A549 (cell line): ENCODE measurements at regions not wholly inside any gene's neighbourhood (a gene's known extent, or its start where the extent isn't known, plus 50 kb on each side); places are given as distances from the start of the nearest gene placed in this dataset.

Experiments used
- ATAC-seq, 2 experiments: fragments of 200-7000 bp in 1 of 2; fragments of >200 bp in 1 of 2; cut with Nextera tagmentation in 1 of 2; cut with Tn5 transposase in 1 of 2; 3 replicates each; pipeline versions ENCODE4 v1.8.0 to v1.9.1; 2018 to 2020; ENCODE audit warnings: mild to moderate bottlenecking in 1 of 2, moderate library complexity in 1 of 2
- CTCF ChIA-PET: fragments of 300-600 bp; sonication (Branson Sonifier 250); formaldehyde crosslinking; extraction: SDS; loops from one replicate; lab custom pipeline; 2021; ENCODE audit warnings: antibody characterized with exemption, inconsistent platforms; lab: Yijun Ruan, JAX
- POLR2A ChIA-PET: fragments of 350-600 bp; formaldehyde crosslinking; extraction: SDS; loops from one replicate; lab custom pipeline; 2021; ENCODE audit warnings: antibody characterized with exemption, inconsistent platforms; lab: Yijun Ruan, JAX
- DNase-seq, 2 experiments: peaks; one replicate each; pipeline versions ENCODE4 v3.0.0 to v3.0.0-alpha.2; 2011 to 2016; ENCODE audit warnings: low read depth in 1 of 2, low spot score in 1 of 2
- FAIRE-seq: peaks from 2 replicates; lab custom pipeline; 2011; peaks lifted over from hg19 to GRCh38; lab: Jason Lieb, UNC
- H3K27ac ChIP-seq, 2 experiments: fragments of >200 bp; sonication (Bioruptor Twin); formaldehyde crosslinking; 3 replicates each; pipeline ENCODE4 v1.5.1; 2016 to 2017
- H3K4me1 ChIP-seq: fragments of >200 bp; sonication (Bioruptor Twin); formaldehyde crosslinking; 3 replicates; pipeline ENCODE4 v1.6.1; 2016
- H3K4me2 ChIP-seq: fragments of >200 bp; sonication (Bioruptor Twin); formaldehyde crosslinking; 3 replicates; pipeline ENCODE4 v1.6.1; 2016
- H3K4me3 ChIP-seq: fragments of >200 bp; sonication (Bioruptor Twin); formaldehyde crosslinking; 3 replicates; pipeline ENCODE4 v1.5.1; 2016
- H3K9me3 ChIP-seq: fragments of >200 bp; sonication (Bioruptor Twin); formaldehyde crosslinking; 3 replicates; pipeline ENCODE4 v1.6.1; 2016
- ATOH8 ChIP-seq: fragments of 250-450 bp; sonication (Bioruptor Pico); IDR thresholded peaks from 2 replicates; pipeline ENCODE4 v1.5.0; 2020; ENCODE audit warnings: low read depth, mild to moderate bottlenecking, moderate library complexity
- CBX2 ChIP-seq: fragments of 200-600 bp; sonication (generic); IDR thresholded peaks from 2 replicates; pipeline ENCODE4 v1.6.1; 2016; ENCODE audit warnings: low read depth, mild to moderate bottlenecking, borderline replicate concordance
- CHD2 ChIP-seq: fragments of 150-350 bp; IDR thresholded peaks from 2 replicates; pipeline ENCODE4 v1.6.1; 2014; ENCODE audit warnings: low read length; ENCODE audit not compliant: partially characterized antibody
- EHMT2 ChIP-seq: fragments of 200-600 bp; sonication (generic); IDR thresholded peaks from 2 replicates; pipeline ENCODE4 v1.6.1; 2016; ENCODE audit warnings: antibody characterized with exemption, low read depth, mild to moderate bottlenecking, moderate library complexity
- ESRRA ChIP-seq: fragments of 150-350 bp; IDR thresholded peaks from 2 replicates; pipeline ENCODE4 v1.6.1; 2014; ENCODE audit warnings: mild to moderate bottlenecking, low read length, borderline replicate concordance
- GATA3 ChIP-seq: IDR thresholded peaks from 2 replicates; pipeline ENCODE4 v1.6.1; 2012; ENCODE audit warnings: borderline replicate concordance
- HOXA7 ChIP-seq: fragments of 250-450 bp; sonication (Bioruptor Pico); IDR thresholded peaks from 2 replicates; pipeline ENCODE4 v1.5.0; 2020; ENCODE audit warnings: mild to moderate bottlenecking, moderate library complexity
- JUN ChIP-seq, 2 experiments: fragments of >200 bp; sonication (Bioruptor Twin); formaldehyde crosslinking; IDR thresholded peaks; 2 replicates in 1 of 2; 3 replicates in 1 of 2; pipeline ENCODE4 v1.6.1; 2016 to 2017
- JUNB ChIP-seq: fragments of >200 bp; sonication (Bioruptor Twin); formaldehyde crosslinking; IDR thresholded peaks from 2 replicates; pipeline ENCODE4 v1.6.1; 2016
- MAZ ChIP-seq: fragments of 150-350 bp; IDR thresholded peaks from 2 replicates; pipeline ENCODE4 v1.6.1; 2014; ENCODE audit warnings: antibody characterized with exemption, low read depth, low read length, borderline replicate concordance
- MYC ChIP-seq: IDR thresholded peaks from 2 replicates; pipeline ENCODE4 v1.6.1; 2012; ENCODE audit warnings: mild to moderate bottlenecking, inconsistent platforms, low read length, improper control_type of control experiment, borderline replicate concordance
- POLR2AphosphoS2 ChIP-seq: conservative IDR thresholded peaks from 2 replicates; pipeline ENCODE4 v1.6.1; 2012; ENCODE audit warnings: low read length, improper control_type of control experiment, inconsistent platforms
- RCOR1 ChIP-seq: fragments of 150-350 bp; IDR thresholded peaks from 2 replicates; pipeline ENCODE4 v1.6.1; 2014; ENCODE audit warnings: antibody characterized with exemption, low read length, low read depth
- RFX5 ChIP-seq: fragments of 450-650 bp; IDR thresholded peaks from 2 replicates; pipeline ENCODE4 v1.7.1; 2014; ENCODE audit warnings: antibody characterized with exemption, mild to moderate bottlenecking, moderate library complexity
- ZSCAN20 ChIP-seq: fragments of 250-450 bp; sonication (Bioruptor Pico); IDR thresholded peaks from 2 replicates; pipeline ENCODE4 v1.8.0; 2022; ENCODE audit warnings: mild to moderate bottlenecking, moderate library complexity
- WGBS: methylation state at CpG from one replicate; pipeline ENCODE4 v1.1.6; 2017; ENCODE audit errors: missing lambda C conversion rate; 5-methylcytosine and 5-hydroxymethylcytosine counted together
- TF ChIP-seq, protein P1 (sequence below): fragments of >200 bp; sonication (Bioruptor Twin); formaldehyde crosslinking; IDR thresholded peaks from 2 replicates; pipeline ENCODE4 v1.6.1; 2016
- TF ChIP-seq, protein P2 (sequence below): IDR thresholded peaks from 2 replicates; pipeline ENCODE4 v1.6.1; 2012; ENCODE audit warnings: low read depth, borderline replicate concordance
- TF ChIP-seq, protein P3 (sequence below): fragments of 250-450 bp; sonication (Bioruptor Pico); IDR thresholded peaks from 2 replicates; pipeline ENCODE4 v1.5.0; 2021; ENCODE audit warnings: mild to moderate bottlenecking, moderate library complexity, borderline replicate concordance

GRCh38 chr11:13902523-13902922 is 60.0 kb upstream of the SPON1 start:
- CTCF ChIA-PET, result no interaction called here
- Histone ChIP-seq H3K27ac (no peak overlapping the region), H3K4me2 (no peak overlapping the region), H3K9me3 (0 out of 3 replicates have a peak, but pooled peaks cover 5% of the 10 kb centered on the region), H3K4me3 (no peak overlapping the region), H3K4me1 (no peaks in the 10 kb centered on the region)
- TF ChIP-seq CHD2, result no peak
- no peak for TF ChIP-seq RFX5
- TF ChIP-seq EHMT2, result no peak
- WGBS, result 42% methylated on average over 5 of the region's 5 CpGs
- ATAC-seq (no peak), DNase-seq (no peak), FAIRE-seq (no peak)
- POLR2A ChIA-PET, result no interaction called here

DNA sequence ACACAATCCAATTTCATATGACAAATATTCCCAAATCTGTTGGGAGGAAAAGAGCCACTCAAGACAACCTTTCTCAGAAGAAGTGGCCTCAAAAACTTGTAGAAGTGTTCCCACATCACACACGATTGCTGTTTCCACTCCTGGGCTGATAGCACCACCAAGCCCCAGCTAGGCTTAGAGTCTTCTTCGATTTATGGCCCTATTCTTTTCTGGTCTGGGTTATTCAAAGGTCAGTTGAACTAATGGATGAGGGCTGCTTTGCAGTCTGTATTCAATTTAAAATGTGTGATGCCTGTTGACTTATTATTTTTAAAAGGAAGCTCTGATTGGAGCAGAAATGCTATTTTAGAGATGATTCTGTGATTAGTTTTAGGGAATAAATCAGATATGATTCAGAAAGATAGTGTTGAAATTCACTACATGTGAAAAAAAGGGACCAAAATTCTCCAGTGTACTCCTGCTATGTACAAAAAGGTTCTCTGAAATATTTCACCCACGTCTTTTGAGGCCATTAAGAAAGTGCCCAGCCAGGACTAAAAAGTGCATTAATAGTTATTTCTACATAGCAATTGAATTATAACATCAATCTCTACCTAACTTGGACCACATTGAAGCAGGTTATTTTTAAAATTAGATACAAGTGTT is 57.3 kb upstream of the SPON1 start:
- no peak for TF ChIP-seq JUNB
- TF ChIP-seq, protein P1, sequence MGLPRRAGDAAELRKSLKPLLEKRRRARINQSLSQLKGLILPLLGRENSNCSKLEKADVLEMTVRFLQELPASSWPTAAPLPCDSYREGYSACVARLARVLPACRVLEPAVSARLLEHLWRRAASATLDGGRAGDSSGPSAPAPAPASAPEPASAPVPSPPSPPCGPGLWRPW, result no peak
- TF ChIP-seq, all 56 proteins: peak for 0
- Histone ChIP-seq H3K4me2 (no peak overlapping the region), H3K9me3 (0 out of 3 replicates have a peak, but pooled peaks cover 5% of the 10 kb centered on the region), H3K27ac (no peak overlapping the region), H3K4me3 (no peak overlapping the region), H3K4me1 (no peaks in the 10 kb centered on the region)
- ChIA-PET CTCF (interaction anchor here (1.2 kb wide), 1 partner anchor 323 kb away, joined by 3 read pairs; no protein-coding TSS in a partner anchor), POLR2A (no interaction called here)
- no peak for FAIRE-seq
- DNase-seq, result no peak
- no peak for ATAC-seq
- 0% methylated on average over 3 of the region's 3 CpGs for WGBS

GRCh38 chr11:13907678-13908077 is 54.8 kb upstream of the SPON1 start:
- TF ChIP-seq MYC, result no peak
- TF ChIP-seq, protein P2, sequence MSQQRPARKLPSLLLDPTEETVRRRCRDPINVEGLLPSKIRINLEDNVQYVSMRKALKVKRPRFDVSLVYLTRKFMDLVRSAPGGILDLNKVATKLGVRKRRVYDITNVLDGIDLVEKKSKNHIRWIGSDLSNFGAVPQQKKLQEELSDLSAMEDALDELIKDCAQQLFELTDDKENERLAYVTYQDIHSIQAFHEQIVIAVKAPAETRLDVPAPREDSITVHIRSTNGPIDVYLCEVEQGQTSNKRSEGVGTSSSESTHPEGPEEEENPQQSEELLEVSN, result no peak
- no peak for TF ChIP-seq JUN (IDR thresholded peaks at IDR 0.05)
- TF ChIP-seq, protein P3, sequence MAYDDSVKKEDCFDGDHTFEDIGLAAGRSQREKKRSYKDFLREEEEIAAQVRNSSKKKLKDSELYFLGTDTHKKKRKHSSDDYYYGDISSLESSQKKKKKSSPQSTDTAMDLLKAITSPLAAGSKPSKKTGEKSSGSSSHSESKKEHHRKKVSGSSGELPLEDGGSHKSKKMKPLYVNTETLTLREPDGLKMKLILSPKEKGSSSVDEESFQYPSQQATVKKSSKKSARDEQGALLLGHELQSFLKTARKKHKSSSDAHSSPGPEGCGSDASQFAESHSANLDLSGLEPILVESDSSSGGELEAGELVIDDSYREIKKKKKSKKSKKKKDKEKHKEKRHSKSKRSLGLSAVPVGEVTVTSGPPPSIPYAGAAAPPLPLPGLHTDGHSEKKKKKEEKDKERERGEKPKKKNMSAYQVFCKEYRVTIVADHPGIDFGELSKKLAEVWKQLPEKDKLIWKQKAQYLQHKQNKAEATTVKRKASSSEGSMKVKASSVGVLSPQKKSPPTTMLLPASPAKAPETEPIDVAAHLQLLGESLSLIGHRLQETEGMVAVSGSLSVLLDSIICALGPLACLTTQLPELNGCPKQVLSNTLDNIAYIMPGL, result no peak
- no peak for TF ChIP-seq ATOH8 (CRISPR knock-in tag)
- TF ChIP-seq RCOR1, result no peak
- TF ChIP-seq ESRRA, result no peak
- no peak for TF ChIP-seq MAZ
- TF ChIP-seq POLR2AphosphoS2, result no peak
- TF ChIP-seq CBX2, result no peak
- no peak for TF ChIP-seq ZSCAN20
- TF ChIP-seq GATA3, result no peak
- no peak for TF ChIP-seq EHMT2
- no peak for TF ChIP-seq HOXA7 (CRISPR knock-in tag)
- ChIA-PET POLR2A (no interaction called here), CTCF (no interaction called here)
- Histone ChIP-seq H3K4me2 (no peak overlapping the region), H3K4me3 (no peak overlapping the region), H3K4me1 (no peaks in the 10 kb centered on the region), H3K9me3 (0 out of 3 replicates have a peak, but pooled peaks cover 5% of the 10 kb centered on the region), H3K27ac (no peak overlapping the region)
- ATAC-seq, result no peak
- 47% methylated on average over 4 of the region's 4 CpGs for WGBS
- DNase-seq, result no peak
- FAIRE-seq, result no peak
